NCI-H146 treated with DMSO at 0.1 percent for 48 hours (cell line): ENCODE measurements at regions not wholly inside any gene's neighbourhood (a gene's known extent, or its start where the extent isn't known, plus 50 kb on each side); places are given as distances from the start of the nearest gene placed in this dataset.
"Not testable (repeated sequence)": the region's sequence is repeated elsewhere in the genome, so short reads cannot be mapped to it uniquely, and the experiment has no call there.

Experiments used
- DNase-seq: peaks from one replicate; lab custom pipeline; 2025; ENCODE audit not compliant: unreplicated experiment; lab: John Stamatoyannopoulos, UW

DNA sequence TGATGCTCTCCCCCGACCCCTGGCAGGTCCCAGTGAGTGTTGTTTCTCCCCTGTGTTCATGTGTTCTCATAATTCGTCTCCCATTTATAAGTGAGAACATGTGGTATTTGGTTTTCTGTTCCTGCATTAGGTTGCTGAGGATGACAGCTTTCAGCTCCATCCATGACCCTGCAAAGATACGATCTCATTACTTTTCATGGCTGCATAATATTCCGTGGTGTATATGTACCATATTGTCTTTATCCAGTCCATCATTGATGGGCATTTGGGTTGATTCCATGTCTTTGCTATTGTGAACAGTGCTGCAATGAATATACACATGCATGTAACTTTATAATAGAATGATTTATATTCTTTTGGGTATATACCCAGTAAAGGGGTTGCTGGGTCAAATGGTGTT is 321.5 kb downstream of the EMP1 start:
- not testable (repeated sequence) for DNase-seq

DNA sequence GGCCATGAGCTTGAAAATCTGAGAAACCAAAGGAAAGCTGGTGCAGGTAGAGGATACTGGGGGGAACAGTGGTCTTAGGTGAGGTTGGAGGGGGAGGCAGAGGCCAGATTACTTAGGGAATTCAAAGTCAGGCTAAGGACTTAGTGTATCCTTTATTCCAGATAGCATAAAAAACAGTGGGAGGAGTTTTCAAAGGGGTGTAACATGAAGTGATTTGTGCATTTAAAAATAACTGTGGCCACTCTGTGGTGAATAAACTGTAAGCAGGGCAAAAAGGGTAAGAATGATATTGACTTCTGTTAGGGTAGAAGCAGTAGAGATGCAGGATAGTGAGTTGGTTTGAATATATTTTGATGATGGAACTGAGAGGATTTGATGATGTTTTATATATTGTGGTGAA is 313.2 kb downstream of the EMP1 start:
- DNase-seq: no peak

DNA sequence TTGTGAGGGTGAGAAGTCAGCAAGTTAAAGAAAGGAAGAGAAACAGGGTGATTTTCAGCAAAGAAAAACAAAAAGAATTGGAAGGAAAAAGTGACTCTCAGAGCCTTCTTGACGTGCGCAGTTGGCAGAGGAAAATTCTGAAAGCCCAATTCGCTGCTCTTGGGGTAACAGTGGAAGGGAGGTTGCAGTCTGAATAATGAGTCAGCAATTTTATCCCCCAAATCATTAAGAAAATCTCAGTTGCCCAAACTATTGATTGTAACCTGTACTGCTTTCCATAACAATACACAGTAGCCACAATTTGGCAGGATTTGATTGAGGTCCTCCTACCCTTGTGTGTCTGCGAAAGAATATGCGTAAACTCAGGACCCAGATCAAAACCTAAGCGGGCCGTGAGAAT is 309.1 kb downstream of the EMP1 start:
- no peak for DNase-seq

DNA sequence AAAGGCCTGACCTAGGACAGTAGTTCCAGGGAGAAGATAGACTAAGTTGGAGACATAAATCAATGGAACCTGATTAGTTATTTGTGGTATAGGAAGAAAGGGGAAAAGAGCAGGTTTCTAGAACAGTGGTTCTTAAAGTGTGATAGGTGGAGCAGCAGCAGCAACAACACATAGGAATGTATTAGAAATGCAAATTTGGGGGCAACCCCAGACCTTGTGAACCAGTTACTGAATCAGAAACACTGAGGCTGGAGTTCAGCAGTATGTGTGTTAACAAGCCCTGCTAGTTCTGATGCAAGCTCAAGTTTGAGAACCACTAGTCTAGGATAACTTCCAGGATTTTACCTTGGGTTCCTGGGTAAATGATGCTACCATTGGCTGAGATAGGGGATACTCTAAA is 308.7 kb downstream of the EMP1 start:
- DNase-seq: no peak

DNA sequence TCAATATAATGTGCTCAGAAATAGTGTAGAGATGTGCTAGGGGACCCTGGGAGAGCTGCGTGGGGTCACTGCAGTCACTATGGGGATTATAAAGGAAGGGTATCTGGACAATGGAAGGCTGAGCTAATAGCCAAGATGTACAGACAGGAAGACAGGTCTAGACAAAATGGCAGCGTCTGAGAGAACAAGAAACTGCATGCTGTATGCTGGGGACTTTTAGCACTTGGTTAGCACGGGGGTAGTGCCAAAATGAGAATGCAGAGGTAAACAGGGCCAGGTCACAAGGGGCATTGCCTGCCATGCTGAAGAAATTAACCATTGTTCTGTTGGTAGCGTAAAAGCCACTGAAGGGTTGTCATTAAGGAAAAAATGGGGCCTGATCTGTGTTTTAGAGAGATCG is 308.2 kb downstream of the EMP1 start:
- no peak for DNase-seq

DNA sequence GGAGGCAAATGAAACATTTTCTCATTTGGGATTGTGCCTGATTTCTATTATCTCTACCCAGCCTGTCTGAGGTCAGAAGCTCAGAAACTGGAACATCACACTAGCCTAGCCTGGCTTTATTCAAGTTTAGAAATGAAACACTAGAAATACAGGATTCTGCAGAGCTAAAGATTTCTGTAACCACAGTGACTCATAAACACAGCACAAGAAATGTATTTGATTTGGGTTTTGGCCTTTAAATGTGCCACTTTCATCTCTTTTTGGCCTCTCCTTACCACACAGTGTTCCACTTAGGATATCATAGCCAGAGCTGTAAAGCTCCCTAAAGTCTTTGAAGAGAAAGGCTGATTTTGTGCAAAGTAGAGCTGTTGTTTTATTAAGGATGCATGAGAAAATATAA is 307.5 kb downstream of the EMP1 start:
- no peak for DNase-seq

DNA sequence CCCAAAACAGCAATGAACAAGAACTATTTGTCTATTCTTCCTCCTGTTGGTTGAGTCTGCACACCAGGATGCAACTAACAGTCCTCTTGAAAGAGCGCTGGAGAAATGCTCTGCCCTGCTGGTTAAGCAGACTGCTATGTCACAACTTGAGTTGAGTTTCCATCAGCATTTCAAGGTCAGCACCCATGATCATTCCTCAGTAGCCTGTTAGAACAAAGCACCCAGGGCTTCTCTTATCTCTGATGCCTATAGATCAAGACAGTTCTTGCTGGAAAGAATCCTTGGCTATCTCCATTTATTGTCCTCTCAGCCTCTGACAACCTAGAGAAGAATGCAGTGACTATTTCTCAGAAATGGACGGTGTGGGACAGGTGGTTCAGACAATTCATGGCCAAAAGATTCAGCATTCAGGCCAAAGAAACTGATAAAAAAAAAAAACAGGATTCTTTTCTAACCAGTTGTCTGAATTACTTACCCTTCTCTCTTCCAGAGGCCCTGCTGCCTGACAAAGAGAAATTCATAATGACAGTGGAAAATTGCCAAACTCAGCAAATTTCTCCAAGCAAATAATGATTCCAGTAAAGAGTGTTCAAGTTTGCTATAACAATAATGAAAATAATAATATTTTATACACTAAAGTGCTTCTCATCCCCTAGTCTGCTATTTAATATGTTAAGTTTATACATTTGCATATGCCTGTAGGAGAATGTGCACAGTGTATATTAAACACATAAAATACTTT is 306.7 kb downstream of the EMP1 start:
- no peak for DNase-seq

DNA sequence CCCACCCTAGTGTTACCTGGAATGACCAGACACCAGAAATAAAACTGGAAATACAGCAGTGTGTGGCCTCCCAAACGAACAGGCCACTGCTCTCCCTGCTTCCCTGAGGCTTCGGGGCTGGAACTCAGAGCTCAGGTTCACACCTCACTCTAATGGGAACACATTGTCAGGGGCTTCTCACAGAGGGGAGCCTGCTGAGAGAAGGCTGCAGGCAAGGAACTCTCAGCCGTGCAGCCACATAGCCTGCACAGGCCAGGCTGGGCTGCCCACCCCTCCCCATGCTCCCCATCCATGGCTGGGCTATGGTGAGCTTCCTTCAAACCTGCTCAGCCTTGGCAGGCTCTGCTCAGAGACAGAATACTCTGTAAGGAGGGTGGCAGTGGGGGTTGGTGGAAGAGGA is 302.5 kb downstream of the EMP1 start:
- no peak for DNase-seq

DNA sequence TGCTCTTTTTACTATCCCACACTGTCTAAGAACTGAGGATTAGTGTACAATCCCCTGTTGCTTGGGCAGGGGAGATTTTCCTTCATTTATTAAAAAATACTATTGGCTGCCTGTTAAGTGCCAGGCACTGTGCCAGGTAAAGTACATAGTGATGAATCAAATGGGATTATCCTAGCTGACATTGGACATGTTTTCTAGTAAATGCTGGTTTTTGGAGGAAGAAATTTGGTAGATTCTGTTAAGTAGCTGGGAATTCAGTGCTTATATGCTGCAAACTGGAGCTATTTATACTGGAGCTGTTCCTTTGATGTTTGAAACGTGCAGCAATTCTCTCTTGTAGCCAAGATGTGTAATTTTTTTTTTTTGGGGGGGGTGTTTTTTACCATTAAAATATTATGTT is 299.6 kb downstream of the EMP1 start:
- DNase-seq: no peak

DNA sequence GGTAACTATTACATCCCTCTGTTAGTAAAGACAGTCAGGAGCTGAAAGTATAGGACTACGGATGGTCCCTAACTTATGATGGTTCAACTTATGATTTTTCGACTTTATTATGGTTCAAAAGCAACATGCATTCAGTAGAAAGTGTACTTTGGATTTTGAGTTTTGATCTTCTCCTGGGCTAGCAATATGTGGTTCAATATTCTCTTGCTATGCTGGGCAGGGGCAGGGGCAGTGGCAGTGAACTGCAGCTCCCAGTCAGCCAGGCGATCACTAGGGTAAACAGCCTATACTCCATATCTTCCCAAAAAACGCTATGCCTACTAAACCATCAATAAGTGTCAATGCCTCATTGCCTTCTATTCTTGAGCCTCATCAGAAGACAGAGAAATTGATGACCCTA is 292.7 kb downstream of the EMP1 start:
- DNase-seq: no peak

DNA sequence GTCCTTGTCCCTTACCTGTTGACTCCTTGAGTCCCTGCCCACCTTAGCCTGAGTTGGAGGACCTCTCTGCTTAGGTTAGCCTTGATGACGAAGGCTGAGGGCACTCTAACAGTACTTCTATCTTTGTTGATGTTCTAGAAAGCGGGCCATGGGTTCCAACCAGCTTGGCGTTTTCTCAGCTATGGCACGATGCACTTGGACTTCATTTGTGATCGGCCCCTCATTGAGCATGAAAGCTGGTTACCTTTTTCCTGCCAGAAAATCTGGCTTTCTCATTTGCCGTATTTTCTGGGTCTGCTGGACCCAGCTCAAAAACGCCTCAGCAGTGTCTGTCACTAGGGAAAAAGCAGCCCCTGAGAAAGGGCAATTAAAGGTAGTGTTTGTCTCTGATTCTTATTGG is 290.8 kb downstream of the EMP1 start:
- DNase-seq: no peak

DNA sequence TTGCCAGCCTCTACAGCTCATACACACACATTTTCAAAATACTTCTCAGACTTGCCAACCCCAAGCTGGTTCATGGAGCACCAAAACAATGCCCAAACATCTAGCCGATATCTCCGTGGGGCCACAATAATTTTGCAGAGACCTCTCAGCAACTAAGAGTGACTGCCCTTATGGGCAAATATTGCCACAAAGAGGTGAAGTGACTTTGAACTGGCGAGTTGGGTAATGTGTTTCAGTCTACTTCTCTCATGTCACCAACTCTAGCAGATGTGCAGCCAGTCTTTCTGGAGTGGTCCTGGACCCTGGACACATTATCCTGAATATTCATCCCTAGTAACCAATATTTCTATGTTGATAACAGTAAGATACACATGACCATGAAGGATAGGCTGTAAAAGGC is 290.3 kb downstream of the EMP1 start:
- DNase-seq: no peak

DNA sequence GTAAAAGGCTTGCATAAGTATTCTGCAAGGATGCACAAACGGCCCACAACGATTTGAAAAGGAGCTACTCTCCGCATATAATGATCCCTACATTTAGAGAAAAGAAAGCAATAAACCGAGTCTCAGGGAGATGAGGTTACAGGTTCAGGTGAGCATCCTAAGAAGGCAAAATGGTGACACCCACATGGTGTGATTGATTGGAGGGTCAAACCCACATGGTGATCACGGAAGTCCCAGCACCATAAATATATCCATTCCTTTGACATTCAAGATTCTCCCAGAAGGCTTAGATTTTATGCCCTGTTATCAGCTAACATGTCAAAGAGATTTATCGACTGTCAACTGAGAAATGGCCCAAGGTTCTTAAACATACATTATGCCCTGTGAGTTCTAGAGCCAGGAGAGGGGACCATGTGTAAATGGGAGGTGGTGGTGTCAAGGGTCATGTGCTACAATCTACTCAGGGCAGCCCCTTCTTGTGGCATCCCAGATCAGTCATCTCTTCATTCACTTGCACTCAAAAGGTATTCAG is 282.2 kb downstream of the EMP1 start:
- no peak for DNase-seq

DNA sequence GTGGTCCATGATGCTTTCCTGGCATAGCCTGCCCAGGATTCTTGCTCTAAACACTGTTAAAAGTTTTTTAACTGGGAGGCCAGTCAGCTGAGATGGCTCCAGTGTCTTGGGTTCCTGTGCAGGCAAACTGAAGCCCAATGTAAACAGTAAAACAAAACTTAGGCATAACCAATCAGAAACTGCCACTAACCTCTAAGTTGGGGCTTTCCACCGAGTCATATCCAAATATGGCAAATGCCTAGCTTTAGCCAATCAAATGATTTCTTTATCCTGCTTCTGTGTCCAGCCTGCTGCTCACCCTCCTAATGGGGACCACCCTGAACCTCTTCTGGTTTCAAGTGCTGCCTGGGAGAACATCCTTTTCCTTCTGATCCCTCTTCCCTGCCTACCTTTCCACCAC is 277.9 kb downstream of the EMP1 start:
- DNase-seq: no peak

DNA sequence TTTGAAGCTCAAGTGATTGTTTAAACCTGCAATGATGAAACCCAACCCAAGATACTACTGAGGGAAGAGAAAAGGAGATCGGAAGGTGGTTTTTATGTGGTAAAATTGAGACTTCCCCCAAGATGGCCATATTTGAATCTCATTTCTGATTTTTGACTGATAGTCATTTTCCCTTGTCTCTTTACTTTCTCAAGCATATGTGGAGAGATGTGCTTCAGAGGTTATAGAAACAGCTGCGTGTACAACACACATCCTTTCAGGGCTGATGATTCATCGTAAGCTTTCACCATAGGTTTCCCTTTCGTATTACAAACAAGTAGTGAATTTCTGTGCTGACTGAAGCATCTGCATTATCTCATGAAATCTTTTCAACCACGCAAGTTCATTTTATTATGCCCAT is 276.2 kb downstream of the EMP1 start:
- DNase-seq: no peak

DNA sequence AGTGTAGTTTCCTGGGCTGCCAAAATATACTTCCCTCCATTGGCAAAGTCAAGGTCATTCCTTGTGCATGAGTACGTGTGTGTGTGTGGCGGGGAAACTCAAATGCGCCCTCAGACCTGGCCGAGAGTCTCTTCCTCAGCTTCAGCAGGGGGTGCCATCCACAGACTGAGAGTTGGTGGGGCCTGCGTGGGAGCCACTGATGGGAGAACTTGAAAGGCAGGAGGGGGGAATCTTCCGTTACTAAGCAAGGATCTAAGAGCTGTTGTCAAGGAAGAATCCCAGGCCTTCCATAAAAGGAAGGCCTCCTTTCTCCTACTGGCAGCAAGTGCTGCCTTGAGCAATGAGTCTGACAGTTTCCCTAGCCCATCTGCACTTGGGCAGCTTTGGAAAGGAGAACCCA is 274.9 kb downstream of the EMP1 start:
- no peak for DNase-seq

DNA sequence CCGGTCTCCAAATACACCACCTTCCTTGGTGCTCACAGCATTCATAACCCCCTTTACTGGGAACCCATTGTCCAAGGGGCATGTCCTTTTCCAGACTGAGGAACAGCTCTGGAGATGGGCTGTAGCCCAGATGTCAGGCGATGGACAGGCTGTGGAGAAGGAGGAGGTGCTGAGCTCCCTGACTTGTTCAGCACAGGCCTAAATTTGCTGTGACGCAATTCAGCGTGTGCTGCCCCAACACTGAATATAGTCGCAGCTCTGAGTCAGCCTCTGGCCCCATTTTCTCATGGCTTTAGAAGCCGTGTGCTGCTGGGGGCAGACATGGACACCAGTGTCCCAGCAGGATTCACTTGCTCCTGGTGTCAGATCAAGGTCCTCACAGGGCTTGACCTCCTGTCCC is 269.1 kb downstream of the EMP1 start:
- DNase-seq: no peak

DNA sequence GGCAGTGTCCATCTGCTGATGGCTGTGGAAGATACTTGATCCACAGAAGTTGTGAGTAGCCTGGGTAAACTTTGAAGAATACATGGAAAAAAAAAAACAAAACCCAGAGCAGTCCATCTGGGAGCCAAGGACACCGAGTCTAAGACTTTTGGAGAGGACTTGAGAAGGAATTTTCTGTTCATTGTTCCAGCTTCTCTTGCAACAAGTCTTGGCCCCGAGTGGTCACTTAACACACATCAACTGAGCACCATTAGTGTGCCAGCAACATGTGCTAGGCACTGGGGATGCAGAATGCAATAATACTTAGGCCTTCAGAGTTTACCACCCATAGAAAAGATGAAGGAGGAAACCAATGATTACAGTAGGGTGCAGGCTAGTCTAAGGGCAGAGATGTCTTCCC is 266.7 kb downstream of the EMP1 start:
- no peak for DNase-seq

DNA sequence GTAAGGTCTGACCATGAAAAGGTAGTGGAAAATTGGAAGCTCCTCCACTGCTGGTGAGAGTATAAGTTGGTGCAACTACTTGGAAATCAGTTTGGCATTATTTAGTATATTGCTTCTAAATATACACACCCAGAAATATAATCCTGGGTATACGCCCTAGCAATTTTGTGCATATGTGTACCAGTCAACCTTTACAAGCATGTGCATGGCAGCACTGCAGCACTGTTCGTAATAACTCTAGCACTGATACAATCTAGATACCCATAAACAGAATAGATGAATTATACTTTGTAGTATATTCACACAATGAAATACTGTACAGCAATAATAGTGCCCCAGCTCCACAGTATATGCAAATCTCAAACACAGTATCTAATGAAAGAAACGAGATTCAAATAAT is 265.9 kb downstream of the EMP1 start:
- no peak for DNase-seq

DNA sequence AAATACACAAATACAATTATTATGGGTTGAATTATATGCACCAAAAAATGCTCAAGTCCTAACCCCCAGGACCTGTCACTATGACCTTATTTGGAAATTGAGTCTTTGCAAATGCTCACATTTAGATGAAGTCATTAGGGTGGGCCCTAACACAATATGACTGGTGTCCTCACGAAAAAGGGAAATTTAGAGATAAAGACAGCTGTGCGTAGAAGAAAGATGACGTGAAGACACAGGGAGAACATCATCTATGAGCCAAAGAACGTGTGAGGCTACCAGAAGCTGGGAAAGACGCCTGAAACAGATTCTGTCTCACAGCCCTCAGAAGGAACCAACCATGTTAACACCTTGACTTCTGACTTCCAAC is 259.2 kb downstream of the EMP1 start:
- no peak for DNase-seq

DNA sequence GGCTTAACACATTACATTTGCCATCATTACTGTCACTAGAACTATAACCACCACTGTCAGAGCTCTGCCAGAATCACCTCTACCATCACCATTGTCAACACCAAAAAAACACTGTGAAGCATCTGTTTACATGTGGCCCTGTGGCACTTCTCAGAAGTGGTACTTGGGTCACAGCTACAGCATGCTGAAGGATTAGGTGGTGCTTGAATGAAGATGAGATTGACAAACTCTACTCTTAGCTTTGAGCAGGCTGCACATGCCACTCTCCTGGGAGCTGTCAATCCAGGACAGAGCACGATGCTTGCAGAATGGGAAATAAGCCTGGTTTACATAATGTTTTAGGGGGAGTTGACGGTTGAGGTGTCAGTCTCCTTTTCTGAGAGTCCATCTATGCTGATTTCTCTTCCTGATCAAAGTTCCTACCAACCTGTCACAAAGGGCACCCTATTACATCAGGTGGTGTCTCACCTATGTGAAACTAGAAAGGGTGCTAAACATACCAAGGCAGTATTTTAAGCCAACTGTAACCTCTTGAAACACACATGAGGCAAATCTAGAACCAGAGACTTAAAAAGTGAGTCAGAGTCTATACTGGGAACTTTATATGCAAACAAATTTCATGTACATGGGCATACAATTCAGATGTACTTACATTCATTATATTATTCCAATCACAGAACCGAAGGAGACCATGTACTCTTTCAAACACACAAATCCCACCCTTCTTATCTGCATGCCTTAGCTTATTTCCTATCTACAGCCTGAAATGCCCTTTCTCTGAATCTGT is 258.7 kb downstream of the EMP1 start:
- DNase-seq: no peak

DNA sequence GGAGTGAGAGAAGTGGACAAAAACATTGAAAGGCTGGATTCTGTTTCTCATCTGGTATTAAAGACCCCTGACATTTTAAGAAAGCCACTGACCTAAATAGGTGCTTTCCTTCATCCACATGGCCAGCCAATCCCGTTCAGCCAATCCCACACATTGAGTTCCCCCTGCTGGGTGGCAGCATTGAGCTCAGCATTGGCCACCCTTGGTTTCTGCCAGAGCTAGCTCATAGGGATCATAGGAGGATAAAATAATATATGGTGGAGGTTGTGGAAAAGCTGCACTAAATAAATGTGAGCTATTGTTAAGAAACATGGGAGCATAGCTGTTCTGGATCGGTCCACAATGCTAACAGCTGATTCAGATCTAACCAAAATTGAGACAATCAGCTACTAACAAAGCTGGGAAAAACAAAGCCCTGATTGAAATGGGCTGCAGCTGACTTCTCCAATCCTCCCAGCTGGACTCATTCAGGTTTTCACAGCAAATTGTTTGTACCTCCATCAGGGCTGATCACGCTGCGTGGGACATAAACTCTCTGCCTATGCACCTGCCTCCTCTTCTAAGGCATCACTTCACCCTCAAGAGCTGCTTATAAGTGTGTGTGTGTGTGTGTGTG is 256.5 kb downstream of the EMP1 start:
- DNase-seq: no peak
